HCT116 (cell line): ENCODE measurements at regions not wholly inside any gene's neighbourhood (a gene's known extent, or its start where the extent isn't known, plus 50 kb on each side); places are given as distances from the start of the nearest gene placed in this dataset.

Experiments used
- ATAC-seq: fragments of 200-7000 bp; cut with Tn5 transposase; 2 replicates; pipeline ENCODE4 v1.9.1; 2020; ENCODE audit warnings: mild to moderate bottlenecking, moderate library complexity
- BruUV-seq: library from RNA; stranded (reverse); fragments of 400-500 nt; replicated peaks from 2 replicates; lab custom pipeline; 2021; lab: Mats Ljungman, UMichigan
- CTCF ChIA-PET: fragments of 300-600 bp; sonication (Branson Sonifier 250); formaldehyde crosslinking; loops from one replicate; lab custom pipeline; 2021; ENCODE audit warnings: antibody characterized with exemption; lab: Charles Lee
- POLR2A ChIA-PET: fragments of 300-600, 350-600 bp; sonication (Branson Sonifier 250); formaldehyde crosslinking; loops from one replicate; lab custom pipeline; 2021; ENCODE audit warnings: antibody characterized with exemption; lab: Charles Lee
- RAD21 ChIA-PET, 2 experiments: fragments of 300-600 bp; sonication (Branson Sonifier 250); formaldehyde crosslinking; loops; one replicate each; lab custom pipeline; 2023; ENCODE audit warnings: low total read pairs in 2 of 2; ENCODE audit not compliant: uncharacterized antibody in 2 of 2, unreplicated experiment in 2 of 2, low non-redundant PET in 1 of 2; lab: Charles Lee
- DNase-seq: peaks from one replicate; pipeline ENCODE4 v3.0.0-alpha.2; 2010; ENCODE audit warnings: low read depth, low spot score
- H2AFZ ChIP-seq: fragments of 200-600 bp; shearing (Covaris generic), sonication (generic); 2 replicates; pipeline ENCODE4 v1.6.1; 2017; ENCODE audit warnings: low read depth, mixed run types, mixed read lengths, antibody characterized with exemption, low read length; ENCODE audit not compliant: poor library complexity, severe bottlenecking
- H3K27ac ChIP-seq: 2 replicates; pipeline ENCODE4 v1.5.1; 2012; ENCODE audit warnings: low read depth, low read length
- H3K27me3 ChIP-seq: fragments of 200-600 bp; sonication (generic); 2 replicates; pipeline ENCODE4 v1.6.1; 2016; ENCODE audit warnings: mixed run types, low read length, mixed read lengths; ENCODE audit not compliant: insufficient read depth
- H3K36me3 ChIP-seq, 2 experiments: fragments of 200-500 bp in 1 of 2; fragments of 200-600 bp in 1 of 2; sonication (Bioruptor generic) in 1 of 2; sonication (generic) in 1 of 2; 2 replicates each; pipeline versions ENCODE4 v1.5.1 to v1.6.1; 2014 to 2016; ENCODE audit warnings: low read length in 2 of 2, inconsistent platforms in 1 of 2, mixed read lengths in 1 of 2, mixed run types in 1 of 2; ENCODE audit not compliant: insufficient read depth in 2 of 2, control insufficient read depth in 1 of 2
- H3K4me1 ChIP-seq, 2 experiments: fragments of 200-600 bp in 1 of 2; sonication (generic) in 1 of 2; 2 replicates each; pipeline versions ENCODE4 v1.5.1 to v1.6.1; 2012 to 2017; ENCODE audit warnings: low read length in 2 of 2, inconsistent platforms in 1 of 2, mild to moderate bottlenecking in 1 of 2, mixed read lengths in 1 of 2, mixed run types in 1 of 2, moderate library complexity in 1 of 2; ENCODE audit not compliant: insufficient read depth in 2 of 2, control insufficient read depth in 1 of 2
- H3K4me2 ChIP-seq: fragments of 200-600 bp; sonication (generic); 2 replicates; pipeline ENCODE4 v1.6.1; 2017; ENCODE audit warnings: mixed run types, low read length, mixed read lengths
- H3K4me3 ChIP-seq, 2 experiments: fragments of 200-600 bp in 1 of 2; sonication (generic) in 1 of 2; replicated peaks in 1 of 2; 2 replicates each; pipeline ENCODE4 v1.5.1; 2011 to 2016; ENCODE audit warnings: low read length in 2 of 2, control low read depth in 1 of 2, low read depth in 1 of 2, mild to moderate bottlenecking in 1 of 2, mixed read lengths in 1 of 2, mixed run types in 1 of 2
- H3K79me2 ChIP-seq: fragments of 200-600 bp; sonication (generic); 2 replicates; pipeline ENCODE4 v1.6.1; 2017; ENCODE audit warnings: mild to moderate bottlenecking, mixed run types, low read length, moderate library complexity, mixed read lengths; ENCODE audit not compliant: insufficient read depth
- H3K9ac ChIP-seq: fragments of 200-600 bp; sonication (generic); 2 replicates; pipeline ENCODE4 v1.6.1; 2016; ENCODE audit warnings: low read length, mixed read lengths
- H3K9me2 ChIP-seq: fragments of 200-600 bp; sonication (generic), shearing (Covaris generic); 2 replicates; pipeline ENCODE4 v1.6.1; 2017; ENCODE audit warnings: mixed run types, mild to moderate bottlenecking, moderate library complexity; ENCODE audit not compliant: insufficient read depth
- H3K9me3 ChIP-seq, 2 experiments: fragments of 200-500 bp in 1 of 2; fragments of 200-600 bp in 1 of 2; sonication (Bioruptor generic) in 1 of 2; sonication (generic) in 1 of 2; 2 replicates each; pipeline ENCODE4 v1.6.1; 2014 to 2017; ENCODE audit warnings: low read length in 2 of 2, mixed read lengths in 2 of 2, inconsistent platforms in 1 of 2, low read depth in 1 of 2, mild to moderate bottlenecking in 1 of 2, mixed run types in 1 of 2, moderate library complexity in 1 of 2; ENCODE audit not compliant: control insufficient read depth in 1 of 2, insufficient read depth in 1 of 2
- H4K20me1 ChIP-seq: fragments of 200-600 bp; sonication (generic), shearing (Covaris generic); 2 replicates; pipeline ENCODE4 v1.6.1; 2017; ENCODE audit warnings: mixed run types, mild to moderate bottlenecking, moderate library complexity; ENCODE audit not compliant: insufficient read depth
- CBX3 ChIP-seq: IDR thresholded peaks from 2 replicates; pipeline ENCODE4 v1.6.1; 2012; ENCODE audit warnings: low read depth
- EGR1 ChIP-seq: IDR thresholded peaks from 2 replicates; pipeline ENCODE4 v1.6.1; 2012; ENCODE audit warnings: low read depth
- ELF1 ChIP-seq: IDR thresholded peaks from 2 replicates; pipeline ENCODE4 v1.6.1; 2012; ENCODE audit warnings: low read depth, borderline replicate concordance
- EZH2 ChIP-seq: fragments of 200-600 bp; sonication (generic); IDR thresholded peaks from 2 replicates; pipeline ENCODE4 v1.6.1; 2017; ENCODE audit warnings: antibody characterized with exemption, mixed run types
- POLR2AphosphoS5 ChIP-seq: IDR thresholded peaks from 2 replicates; pipeline ENCODE4 v1.6.1; 2011; ENCODE audit warnings: mild to moderate bottlenecking, low read depth, low read length, moderate library complexity
- TCF7L2 ChIP-seq: IDR thresholded peaks from 2 replicates; pipeline ENCODE4 v1.7.0; 2011; ENCODE audit warnings: borderline replicate concordance, inconsistent platforms; ENCODE audit not compliant: insufficient read depth, insufficient read length; ENCODE audit errors: extremely low read depth
- ZFX ChIP-seq: fragments of 450-650 bp; IDR thresholded peaks from 2 replicates; pipeline ENCODE4 v1.6.1; 2017
- intact Hi-C: fragments of 100-400 bp; cut with micrococcal nuclease; formaldehyde crosslinking; loops from 2 replicates; pipeline ENCODE4 v1.10.0; 2022
- TF ChIP-seq, protein P1 (sequence below): IDR thresholded peaks from 2 replicates; pipeline ENCODE4 v1.6.1; 2012; ENCODE audit warnings: low read depth
- TF ChIP-seq, protein P2 (sequence below): IDR thresholded peaks from 2 replicates; pipeline ENCODE4 v1.6.1; 2012

DNA sequence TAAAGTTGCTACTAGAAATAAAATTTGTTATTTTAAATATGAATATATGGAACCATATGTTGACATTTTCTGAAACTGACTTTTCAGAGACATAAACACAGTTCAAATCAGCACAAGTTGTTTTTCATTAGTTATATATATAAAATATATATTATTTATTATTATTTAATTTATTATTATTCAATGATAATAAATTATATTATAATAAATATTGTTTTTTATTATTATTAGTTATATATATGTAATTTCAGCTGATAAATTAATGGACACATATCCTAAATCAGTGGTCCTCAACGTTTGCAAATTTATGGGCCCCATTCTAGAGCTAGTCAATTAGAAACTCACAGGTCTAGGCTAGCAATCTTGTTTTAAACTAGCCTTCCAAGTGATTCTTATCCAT, 809.3 kb downstream of the C4orf33 start:
- TF ChIP-seq CBX3 (no peak), TCF7L2 (no peak), ELF1 (no peak), EZH2 (no peak), POLR2AphosphoS5 (no peak), EGR1 (no peak), ZFX (no peak)
- TF ChIP-seq, protein P1, sequence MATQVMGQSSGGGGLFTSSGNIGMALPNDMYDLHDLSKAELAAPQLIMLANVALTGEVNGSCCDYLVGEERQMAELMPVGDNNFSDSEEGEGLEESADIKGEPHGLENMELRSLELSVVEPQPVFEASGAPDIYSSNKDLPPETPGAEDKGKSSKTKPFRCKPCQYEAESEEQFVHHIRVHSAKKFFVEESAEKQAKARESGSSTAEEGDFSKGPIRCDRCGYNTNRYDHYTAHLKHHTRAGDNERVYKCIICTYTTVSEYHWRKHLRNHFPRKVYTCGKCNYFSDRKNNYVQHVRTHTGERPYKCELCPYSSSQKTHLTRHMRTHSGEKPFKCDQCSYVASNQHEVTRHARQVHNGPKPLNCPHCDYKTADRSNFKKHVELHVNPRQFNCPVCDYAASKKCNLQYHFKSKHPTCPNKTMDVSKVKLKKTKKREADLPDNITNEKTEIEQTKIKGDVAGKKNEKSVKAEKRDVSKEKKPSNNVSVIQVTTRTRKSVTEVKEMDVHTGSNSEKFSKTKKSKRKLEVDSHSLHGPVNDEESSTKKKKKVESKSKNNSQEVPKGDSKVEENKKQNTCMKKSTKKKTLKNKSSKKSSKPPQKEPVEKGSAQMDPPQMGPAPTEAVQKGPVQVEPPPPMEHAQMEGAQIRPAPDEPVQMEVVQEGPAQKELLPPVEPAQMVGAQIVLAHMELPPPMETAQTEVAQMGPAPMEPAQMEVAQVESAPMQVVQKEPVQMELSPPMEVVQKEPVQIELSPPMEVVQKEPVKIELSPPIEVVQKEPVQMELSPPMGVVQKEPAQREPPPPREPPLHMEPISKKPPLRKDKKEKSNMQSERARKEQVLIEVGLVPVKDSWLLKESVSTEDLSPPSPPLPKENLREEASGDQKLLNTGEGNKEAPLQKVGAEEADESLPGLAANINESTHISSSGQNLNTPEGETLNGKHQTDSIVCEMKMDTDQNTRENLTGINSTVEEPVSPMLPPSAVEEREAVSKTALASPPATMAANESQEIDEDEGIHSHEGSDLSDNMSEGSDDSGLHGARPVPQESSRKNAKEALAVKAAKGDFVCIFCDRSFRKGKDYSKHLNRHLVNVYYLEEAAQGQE: no peak
- TF ChIP-seq, protein P2, sequence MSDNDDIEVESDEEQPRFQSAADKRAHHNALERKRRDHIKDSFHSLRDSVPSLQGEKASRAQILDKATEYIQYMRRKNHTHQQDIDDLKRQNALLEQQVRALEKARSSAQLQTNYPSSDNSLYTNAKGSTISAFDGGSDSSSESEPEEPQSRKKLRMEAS: no peak
- no peaks in the 10 kb centered on the region for H4K20me1 ChIP-seq
- H3K9me2 ChIP-seq: no peaks in the 10 kb centered on the region
- no peaks in the 10 kb centered on the region for H3K4me1 ChIP-seq
- H3K9me3 ChIP-seq: no peaks in the 10 kb centered on the region
- no peaks in the 10 kb centered on the region for H3K79me2 ChIP-seq
- DNase-seq: no peak
- no peaks in the 10 kb centered on the region for H3K36me3 ChIP-seq
- BruUV-seq: no TSS peak
- RAD21 ChIA-PET: no interaction called here
- ATAC-seq: no peak
- H2AFZ ChIP-seq: no peak overlapping the region
- no peak overlapping the region for H3K27ac ChIP-seq
- POLR2A ChIA-PET: no interaction called here
- no peak overlapping the region for H3K4me2 ChIP-seq
- intact Hi-C loops: no loop called here
- H3K9ac ChIP-seq: no peak overlapping the region
- no peak overlapping the region for H3K4me3 ChIP-seq
- no peaks in the 10 kb centered on the region for H3K27me3 ChIP-seq
- CTCF ChIA-PET: no interaction called here
